IMR-90 (cell line): ENCODE measurements at regions not wholly inside any gene's neighbourhood (a gene's known extent, or its start where the extent isn't known, plus 50 kb on each side); places are given as distances from the start of the nearest gene placed in this dataset.

Experiments
- ATAC-seq: fragments of 200-7000 bp; cut with Tn5 transposase; 2 replicates; pipeline ENCODE4 v1.9.1; 2020; ENCODE audit warnings: low read depth, mild to moderate bottlenecking, moderate library complexity
- BruUV-seq: library from RNA; stranded (reverse); fragments of 400-500 nt; replicated peaks from 2 replicates; lab custom pipeline; 2021; lab: Mats Ljungman, UMichigan
- CTCF ChIA-PET: fragments of 300-600 bp; formaldehyde crosslinking; extraction: SDS; loops from one replicate; lab custom pipeline; 2021; ENCODE audit warnings: antibody characterized with exemption; lab: Yijun Ruan, JAX
- POLR2A ChIA-PET: fragments of 300-600 bp; sonication (Branson Sonifier 250); formaldehyde crosslinking; loops from one replicate; lab custom pipeline; 2022; ENCODE audit warnings: antibody characterized with exemption; ENCODE audit not compliant: unreplicated experiment; lab: Charles Lee
- DNase-seq: peaks from one replicate; pipeline ENCODE4 v3.0.0; 2013
- H2AFZ ChIP-seq: replicated peaks from 2 replicates; pipeline ENCODE3; 2013; ENCODE audit warnings: low read length, mild to moderate bottlenecking; ENCODE audit not compliant: poor library complexity
- H2AK5ac ChIP-seq: 2 replicates; pipeline ENCODE4 v1.6.1; 2013; ENCODE audit warnings: low read depth, low read length, inconsistent platforms
- H2AK9ac ChIP-seq: replicated peaks from 2 replicates; pipeline ENCODE3; 2013; ENCODE audit warnings: mild to moderate bottlenecking, low read depth, low read length, moderate library complexity; ENCODE audit not compliant: poor library complexity
- H2BK120ac ChIP-seq: 2 replicates; pipeline ENCODE4 v1.6.1; 2013; ENCODE audit warnings: low read depth, low read length, inconsistent platforms
- H2BK15ac ChIP-seq: 3 replicates; pipeline ENCODE4 v1.6.1; 2013; ENCODE audit warnings: low read depth, low read length, inconsistent platforms
- H2BK20ac ChIP-seq: 2 replicates; pipeline ENCODE4 v1.6.1; 2013; ENCODE audit warnings: low read depth, mild to moderate bottlenecking, inconsistent platforms, low read length, moderate library complexity
- H2BK5ac ChIP-seq: 2 replicates; pipeline ENCODE4 v1.6.1; 2013; ENCODE audit warnings: mild to moderate bottlenecking, low read depth, low read length, inconsistent platforms; ENCODE audit not compliant: poor library complexity, severe bottlenecking
- H3K14ac ChIP-seq: replicated peaks from 2 replicates; pipeline ENCODE4 v1.6.1; 2013; ENCODE audit warnings: low read depth, low read length, inconsistent platforms
- H3K18ac ChIP-seq: 2 replicates; pipeline ENCODE4 v1.6.1; 2013; ENCODE audit warnings: low read depth, low read length, control low read depth
- H3K23ac ChIP-seq: 2 replicates; pipeline ENCODE4 v1.6.1; 2013; ENCODE audit warnings: low read depth, low read length, inconsistent platforms
- H3K27ac ChIP-seq: 2 replicates; pipeline ENCODE4 v1.5.1; 2013; ENCODE audit warnings: mild to moderate bottlenecking, control low read depth, low read length; ENCODE audit not compliant: insufficient read depth
- H3K27me3 ChIP-seq: 2 replicates; pipeline ENCODE4 v1.6.1; 2013; ENCODE audit warnings: low read length; ENCODE audit not compliant: control insufficient read depth, insufficient read depth
- H3K36me3 ChIP-seq: 2 replicates; pipeline ENCODE4 v1.6.1; 2013; ENCODE audit warnings: low read length, mixed read lengths; ENCODE audit not compliant: control insufficient read depth, insufficient read depth
- H3K4ac ChIP-seq: 2 replicates; pipeline ENCODE4 v1.6.1; 2013; ENCODE audit warnings: low read depth, low read length, inconsistent platforms
- H3K4me1 ChIP-seq: 2 replicates; pipeline ENCODE4 v1.6.1; 2013; ENCODE audit warnings: low read length, mixed read lengths; ENCODE audit not compliant: control insufficient read depth, insufficient read depth
- H3K4me2 ChIP-seq: 2 replicates; pipeline ENCODE4 v1.6.1; 2013; ENCODE audit warnings: low read depth, mild to moderate bottlenecking, control low read depth, low read length, moderate library complexity
- H3K4me3 ChIP-seq: 2 replicates; pipeline ENCODE4 v1.5.1; 2013; ENCODE audit warnings: low read depth, mild to moderate bottlenecking, control low read depth, low read length, moderate library complexity; ENCODE audit not compliant: insufficient read depth
- H3K56ac ChIP-seq: 2 replicates; pipeline ENCODE4 v1.6.1; 2013; ENCODE audit warnings: low read length, inconsistent platforms; ENCODE audit not compliant: insufficient read depth; ENCODE audit errors: extremely low read depth
- H3K79me1 ChIP-seq, 2 experiments: 2 replicates each; pipeline ENCODE4 v1.6.1; 2013; ENCODE audit warnings: low read length in 2 of 2, inconsistent platforms in 1 of 2, low read depth in 1 of 2
- H3K9ac ChIP-seq: 2 replicates; pipeline ENCODE4 v1.6.1; 2013; ENCODE audit warnings: low read depth, low read length, control low read depth
- H3K9me1 ChIP-seq: 2 replicates; pipeline ENCODE4 v1.6.1; 2013; ENCODE audit warnings: low read length, inconsistent platforms; ENCODE audit not compliant: insufficient read depth
- H3K9me3 ChIP-seq: 2 replicates; pipeline ENCODE4 v1.6.1; 2013; ENCODE audit warnings: low read length; ENCODE audit not compliant: control insufficient read depth, insufficient read depth
- H4K20me1 ChIP-seq: 2 replicates; pipeline ENCODE4 v1.6.1; 2013; ENCODE audit warnings: low read length, inconsistent platforms; ENCODE audit not compliant: insufficient read depth
- H4K5ac ChIP-seq: 2 replicates; pipeline ENCODE4 v1.6.1; 2013; ENCODE audit warnings: mild to moderate bottlenecking, low read depth, low read length, control low read depth
- H4K8ac ChIP-seq, 2 experiments: 2 replicates each; pipeline ENCODE4 v1.6.1; 2013; ENCODE audit warnings: low read depth in 2 of 2, low read length in 2 of 2, control low read depth in 1 of 2, inconsistent platforms in 1 of 2
- H4K91ac ChIP-seq: 2 replicates; pipeline ENCODE4 v1.6.1; 2013; ENCODE audit warnings: low read depth, low read length, inconsistent platforms; ENCODE audit not compliant: insufficient read depth
- MAFK ChIP-seq: IDR thresholded peaks from 2 replicates; pipeline ENCODE4 v1.6.1; 2012; ENCODE audit warnings: low read depth, low read length, improper control_type of control experiment
- MAZ ChIP-seq: IDR thresholded peaks from 2 replicates; pipeline ENCODE4 v1.6.1; 2012; ENCODE audit warnings: low read depth, mild to moderate bottlenecking, low read length, improper control_type of control experiment, moderate library complexity, borderline replicate concordance
- WGBS, 2 experiments: methylation state at CpG; one replicate each; pipeline versions ENCODE4 v1.1.5 to v1.1.7; 2013; ENCODE audit warnings: missing lambda C conversion rate in 2 of 2; ENCODE audit not compliant: insufficient read length in 1 of 2; ENCODE audit errors: extremely low coverage in 2 of 2; 5-methylcytosine and 5-hydroxymethylcytosine counted together
- dilution Hi-C: fragments of 300-500 bp; cut with HindIII; formaldehyde crosslinking; loops from one replicate; pipeline ENCODE4 v1.14.3; 2018; ENCODE audit warnings: low sequenced_read_pairs; ENCODE audit not compliant: unreplicated experiment
- in situ Hi-C: fragments of 300-500 bp; cut with MboI; formaldehyde crosslinking; loops from 3 replicates; pipeline ENCODE4 v1.14.3; 2019; ENCODE audit warnings: low sequenced_read_pairs, inconsistent platforms, mixed read lengths
- intact Hi-C: fragments of 100-400 bp; cut with micrococcal nuclease; formaldehyde crosslinking; loops from 2 replicates; pipeline ENCODE4 v1.10.0; 2022
- TF ChIP-seq, protein P1 (sequence below): conservative IDR thresholded peaks from 2 replicates; pipeline ENCODE4 v1.5.1; 2012; ENCODE audit warnings: mild to moderate bottlenecking, low read depth, low read length, improper control_type of control experiment

GRCh38 chr10:33487014-33487776 lies 152.7 kb upstream of the NRP1 start:
- CTCF ChIA-PET = no interaction called here
- peak overlapping the region; percentile 70; the same call in 1 of the 2 replicates for H2BK120ac ChIP-seq
- no peaks in the 10 kb centered on the region for H3K9me1 ChIP-seq
- H3K23ac ChIP-seq = no peak overlapping the region; the same call in 1 of the 2 replicates
- peak overlapping the region; percentile 1; the same call in 1 of the 2 replicates for H4K5ac ChIP-seq
- H3K9me3 ChIP-seq = no peaks in the 10 kb centered on the region
- POLR2A ChIA-PET = no interaction called here
- H3K14ac ChIP-seq = peak overlapping the region; percentile 70; the same call in 1 of the 2 replicates
- H2BK15ac ChIP-seq = no peak overlapping the region
- intact Hi-C loops = loop anchor here (5.0 kb wide), 1 partner anchor 155 kb away; the partner anchor contains the start of gene NRP1
- DNase-seq = peak; percentile 9
- H3K79me1 ChIP-seq = no peaks in the 10 kb centered on the region
- H3K9ac ChIP-seq = no peak overlapping the region
- peak overlapping the region; percentile 49 for H3K4me2 ChIP-seq
- peak overlapping the region; percentile 20; the same call in 1 of the 2 replicates for H2BK20ac ChIP-seq
- 0 out of 2 replicates have a peak overlapping the region, but pooled peaks have one; percentile 12 for H3K18ac ChIP-seq
- dilution Hi-C loops = no loop called here
- H2AK5ac ChIP-seq = no peak overlapping the region
- in situ Hi-C loops = no loop called here
- TF ChIP-seq MAZ (no peak), MAFK (no peak)
- TF ChIP-seq, protein P1, sequence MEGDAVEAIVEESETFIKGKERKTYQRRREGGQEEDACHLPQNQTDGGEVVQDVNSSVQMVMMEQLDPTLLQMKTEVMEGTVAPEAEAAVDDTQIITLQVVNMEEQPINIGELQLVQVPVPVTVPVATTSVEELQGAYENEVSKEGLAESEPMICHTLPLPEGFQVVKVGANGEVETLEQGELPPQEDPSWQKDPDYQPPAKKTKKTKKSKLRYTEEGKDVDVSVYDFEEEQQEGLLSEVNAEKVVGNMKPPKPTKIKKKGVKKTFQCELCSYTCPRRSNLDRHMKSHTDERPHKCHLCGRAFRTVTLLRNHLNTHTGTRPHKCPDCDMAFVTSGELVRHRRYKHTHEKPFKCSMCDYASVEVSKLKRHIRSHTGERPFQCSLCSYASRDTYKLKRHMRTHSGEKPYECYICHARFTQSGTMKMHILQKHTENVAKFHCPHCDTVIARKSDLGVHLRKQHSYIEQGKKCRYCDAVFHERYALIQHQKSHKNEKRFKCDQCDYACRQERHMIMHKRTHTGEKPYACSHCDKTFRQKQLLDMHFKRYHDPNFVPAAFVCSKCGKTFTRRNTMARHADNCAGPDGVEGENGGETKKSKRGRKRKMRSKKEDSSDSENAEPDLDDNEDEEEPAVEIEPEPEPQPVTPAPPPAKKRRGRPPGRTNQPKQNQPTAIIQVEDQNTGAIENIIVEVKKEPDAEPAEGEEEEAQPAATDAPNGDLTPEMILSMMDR = 0 out of 2 replicates have a peak, but pooled peaks have one; percentile 12
- peak overlapping the region; percentile 41; the same call in 1 of the 2 replicates for H3K4ac ChIP-seq
- H3K27me3 ChIP-seq = peaks cover 2% of the 10 kb centered on the region; the same call in 1 of the 2 replicates
- peak overlapping the region; percentile 60 for H2AFZ ChIP-seq
- no CpG with 5 or more reads among the region's 4 CpGs for WGBS, 2 experiments
- peaks cover 4% of the 10 kb centered on the region; the same call in 1 of the 2 replicates for H3K4me1 ChIP-seq
- no peaks in the 10 kb centered on the region for H3K36me3 ChIP-seq
- no peaks in the 10 kb centered on the region for H4K20me1 ChIP-seq
- H4K8ac ChIP-seq = peak overlapping the region in 1 of 2 experiments; percentile 47; a peak in 1 of 4 replicates
- no peak overlapping the region for H2AK9ac ChIP-seq
- BruUV-seq = no TSS peak
- peak overlapping the region; percentile 31; the same call in 1 of the 2 replicates for H4K91ac ChIP-seq
- ATAC-seq = peak; percentile 53
- no peak overlapping the region for H3K56ac ChIP-seq
- no peak overlapping the region for H3K27ac ChIP-seq
- H2BK5ac ChIP-seq = no peak overlapping the region
- H3K4me3 ChIP-seq = no peak overlapping the region
